Astrocyte of the cerebellum (primary cell): ENCODE measurements at regions not wholly inside any gene's neighbourhood (a gene's known extent, or its start where the extent isn't known, plus 50 kb on each side); places are given as distances from the start of the nearest gene placed in this dataset.
"Not testable (repeated sequence)": the region's sequence is repeated elsewhere in the genome, so short reads cannot be mapped to it uniquely, and the experiment has no call there.

ENCODE experiments used
- DNase-seq: peaks from one replicate; pipeline ENCODE4 v3.0.0-alpha.2; 2011; ENCODE audit warnings: low read depth
- H3K4me3 ChIP-seq: 2 replicates; pipeline ENCODE4 v1.5.1; 2011; ENCODE audit warnings: mild to moderate bottlenecking, low read depth, low read length, moderate library complexity
- in situ Hi-C: cut with HindIII; loops from 2 replicates; pipeline ENCODE4 v1.10.0; 2017; ENCODE audit warnings: low sequenced_read_pairs
- TF ChIP-seq, protein P1 (sequence below): IDR thresholded peaks from 2 replicates; pipeline ENCODE4 v1.5.1; 2012; ENCODE audit warnings: low read length, low read depth, moderate library complexity, mild to moderate bottlenecking; ENCODE audit errors: missing control alignments

DNA sequence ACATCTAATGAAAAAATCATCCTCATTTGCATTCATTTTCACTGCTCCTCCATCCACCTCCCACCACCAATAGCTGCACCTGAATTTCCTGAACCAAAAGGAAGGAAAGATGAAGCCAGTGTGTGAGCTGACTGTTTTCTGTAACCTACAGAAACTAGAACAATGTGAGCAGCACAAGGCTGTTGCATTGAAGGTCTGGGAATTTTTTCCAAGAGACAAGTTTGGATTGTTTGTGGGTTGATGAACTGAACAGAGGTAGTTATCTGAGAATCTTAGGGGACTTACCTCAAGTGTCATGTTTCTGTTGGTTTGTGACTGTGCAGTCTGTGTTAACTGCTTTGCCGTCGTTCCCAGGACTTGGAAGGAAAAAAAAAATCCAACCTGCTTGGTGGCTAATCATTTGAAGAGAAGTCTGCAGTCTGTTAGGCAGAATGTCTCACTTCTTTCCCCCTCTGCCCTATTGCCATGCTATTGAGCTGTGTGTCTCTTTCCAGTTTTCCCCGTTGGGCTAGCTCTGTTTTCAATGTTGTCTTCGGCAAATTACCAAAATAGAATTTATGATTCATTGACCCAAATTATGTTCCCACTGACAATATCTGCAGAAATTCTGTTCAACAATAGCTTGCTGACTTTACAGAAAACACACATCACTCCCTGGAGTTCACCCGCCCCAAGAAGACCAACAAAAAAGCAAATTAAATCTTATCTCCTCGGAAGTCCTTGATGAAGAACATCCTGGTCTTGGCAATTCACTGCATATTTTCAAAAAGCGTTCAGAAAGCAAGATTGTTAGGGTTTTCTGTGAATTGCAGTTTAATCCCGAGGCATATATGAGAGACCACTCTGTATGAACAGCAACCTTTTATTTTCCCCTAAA, 76.0 kb downstream of the SC5D start:
- TF ChIP-seq, protein P1, sequence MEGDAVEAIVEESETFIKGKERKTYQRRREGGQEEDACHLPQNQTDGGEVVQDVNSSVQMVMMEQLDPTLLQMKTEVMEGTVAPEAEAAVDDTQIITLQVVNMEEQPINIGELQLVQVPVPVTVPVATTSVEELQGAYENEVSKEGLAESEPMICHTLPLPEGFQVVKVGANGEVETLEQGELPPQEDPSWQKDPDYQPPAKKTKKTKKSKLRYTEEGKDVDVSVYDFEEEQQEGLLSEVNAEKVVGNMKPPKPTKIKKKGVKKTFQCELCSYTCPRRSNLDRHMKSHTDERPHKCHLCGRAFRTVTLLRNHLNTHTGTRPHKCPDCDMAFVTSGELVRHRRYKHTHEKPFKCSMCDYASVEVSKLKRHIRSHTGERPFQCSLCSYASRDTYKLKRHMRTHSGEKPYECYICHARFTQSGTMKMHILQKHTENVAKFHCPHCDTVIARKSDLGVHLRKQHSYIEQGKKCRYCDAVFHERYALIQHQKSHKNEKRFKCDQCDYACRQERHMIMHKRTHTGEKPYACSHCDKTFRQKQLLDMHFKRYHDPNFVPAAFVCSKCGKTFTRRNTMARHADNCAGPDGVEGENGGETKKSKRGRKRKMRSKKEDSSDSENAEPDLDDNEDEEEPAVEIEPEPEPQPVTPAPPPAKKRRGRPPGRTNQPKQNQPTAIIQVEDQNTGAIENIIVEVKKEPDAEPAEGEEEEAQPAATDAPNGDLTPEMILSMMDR, result no peak
- in situ Hi-C loops, result no loop called here
- DNase-seq, result no peak
- H3K4me3 ChIP-seq, result no peak overlapping the region

DNA sequence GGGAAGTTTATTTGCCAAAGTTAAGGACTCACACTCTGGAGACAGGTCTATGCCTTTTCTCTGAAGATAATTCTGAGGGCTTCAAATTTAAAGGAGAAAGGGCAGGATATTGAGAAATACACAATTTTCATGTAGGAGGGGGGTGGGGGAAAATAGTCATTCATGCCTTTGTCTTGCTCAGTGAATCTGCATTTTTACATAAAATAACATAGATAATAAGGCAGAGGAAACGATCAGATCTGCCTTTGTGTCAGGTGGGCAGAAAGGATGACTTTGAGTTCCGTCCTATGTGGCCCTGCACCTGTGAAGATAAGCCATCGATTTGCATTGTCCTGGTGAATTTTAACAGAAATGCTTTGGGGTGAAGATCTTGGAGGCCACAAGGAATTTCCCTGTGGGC, 76.8 kb downstream of the SC5D start:
- no peak overlapping the region for H3K4me3 ChIP-seq
- DNase-seq, result no peak
- in situ Hi-C loops, result no loop called here
- TF ChIP-seq, protein P1, result no peak

DNA sequence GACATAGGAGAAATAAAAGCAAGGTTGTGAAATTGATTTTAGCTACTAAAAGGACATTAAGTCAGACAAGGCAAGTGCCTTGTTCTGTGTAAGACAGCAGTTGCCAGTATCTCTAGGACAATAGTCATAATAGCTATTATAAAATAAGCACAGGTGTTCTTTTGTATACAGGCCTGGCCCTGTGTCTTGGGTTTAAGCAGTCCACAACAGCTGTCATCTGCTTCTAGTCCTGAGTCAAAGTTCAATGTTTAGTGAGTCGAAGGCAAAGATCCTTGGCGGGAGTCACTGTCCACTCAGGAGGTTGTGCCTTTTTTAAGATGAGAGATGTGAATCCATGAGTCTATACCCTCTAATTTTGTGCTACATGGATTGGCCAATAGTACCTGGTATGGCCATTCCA, 79.5 kb downstream of the SC5D start:
- TF ChIP-seq, protein P1, result no peak
- in situ Hi-C loops, result no loop called here
- DNase-seq, result no peak
- no peak overlapping the region for H3K4me3 ChIP-seq

DNA sequence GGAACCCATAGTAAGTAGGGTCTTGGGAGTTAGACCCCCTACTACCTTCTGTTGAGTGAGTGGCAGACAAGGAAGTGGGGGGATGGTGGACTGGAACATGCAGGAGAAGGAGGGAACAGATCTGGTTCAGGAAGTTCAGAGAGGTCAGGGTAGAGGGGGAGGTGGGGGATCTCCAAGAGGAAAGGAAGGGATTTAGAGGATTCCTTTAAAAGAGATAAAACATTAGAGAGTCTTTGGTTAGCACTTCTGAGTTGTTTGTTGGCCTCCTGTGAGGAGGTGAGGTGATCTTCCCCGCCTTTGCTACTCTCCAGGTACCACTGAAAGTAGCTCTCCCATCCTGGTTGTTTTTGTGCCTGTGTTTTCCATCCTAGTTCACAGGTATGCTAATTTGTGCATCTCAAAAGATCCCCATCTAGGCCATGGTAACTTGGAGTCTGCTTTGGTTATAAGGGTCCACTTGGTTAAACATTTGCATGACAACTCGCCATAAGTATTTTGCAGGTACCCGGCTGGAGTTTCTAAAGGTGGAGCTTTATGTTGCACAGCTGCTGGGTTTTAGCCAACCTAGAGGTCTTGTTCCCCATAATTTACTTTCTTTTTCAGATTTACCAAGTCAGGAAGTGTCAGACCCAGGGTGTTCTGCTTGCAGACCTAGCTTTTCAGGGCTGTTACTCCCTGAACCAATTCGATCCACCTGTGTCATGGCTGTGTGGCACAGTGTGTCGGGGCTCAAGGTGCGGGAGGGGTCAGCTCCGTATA, 79.3 kb upstream of the SORL1 start:
- no peak for DNase-seq
- TF ChIP-seq, protein P1, result no peak
- in situ Hi-C loops, result no loop called here
- no peak overlapping the region for H3K4me3 ChIP-seq

DNA sequence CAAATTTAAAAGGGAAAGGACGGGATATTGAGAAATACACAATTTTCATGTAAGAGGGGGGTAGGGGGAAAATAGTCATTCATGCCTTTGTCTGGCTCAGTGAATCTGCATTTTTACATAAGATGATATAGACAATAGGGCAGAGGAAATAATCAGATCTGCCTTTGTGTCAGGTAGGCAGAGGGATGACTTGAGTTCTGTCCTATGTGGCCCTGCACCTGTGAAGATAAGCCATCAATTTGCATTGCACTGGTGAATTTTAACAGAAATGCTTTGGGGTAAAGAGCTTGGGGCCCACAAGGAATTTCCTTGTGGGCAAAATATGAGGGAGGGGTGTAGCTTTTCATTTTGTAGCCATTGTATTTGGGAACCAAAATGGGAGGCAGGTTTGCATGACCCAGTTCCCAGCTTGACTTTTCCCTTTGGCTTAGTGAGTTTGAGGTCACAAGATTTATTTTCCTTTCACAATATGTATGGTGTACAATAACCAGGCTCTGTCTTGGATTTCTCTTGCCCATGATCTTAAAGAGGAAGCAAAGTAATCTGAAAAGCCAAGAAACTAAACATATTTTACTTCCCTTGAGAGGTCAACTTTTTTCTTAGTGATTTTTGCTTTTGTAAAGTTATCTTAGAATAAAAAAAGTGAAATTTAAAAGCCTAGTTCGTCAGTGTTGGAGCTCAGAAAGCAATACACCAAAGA, 77.7 kb upstream of the SORL1 start:
- in situ Hi-C loops, result no loop called here
- DNase-seq, result no peak
- TF ChIP-seq, protein P1, result no peak
- no peak overlapping the region for H3K4me3 ChIP-seq

DNA sequence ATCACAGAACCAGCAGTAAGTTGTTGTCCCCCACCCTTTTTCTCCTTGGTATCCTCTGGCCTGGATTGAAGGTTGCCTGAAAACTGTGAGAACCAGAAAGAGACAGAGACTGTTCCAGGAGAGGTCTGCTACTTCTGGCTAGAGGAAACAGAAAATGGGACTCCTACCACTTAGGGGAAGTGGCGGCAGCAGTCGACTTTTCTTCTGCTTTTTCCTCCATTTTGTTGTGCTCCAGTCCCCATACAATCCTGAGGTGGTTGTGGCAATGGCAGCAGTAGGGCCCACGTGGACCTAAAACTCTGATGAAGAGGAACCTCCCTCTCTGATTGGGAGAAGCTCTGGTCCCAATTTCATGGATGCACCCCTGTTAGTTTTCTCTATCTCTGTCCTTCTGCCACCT, 76.0 kb upstream of the SORL1 start:
- DNase-seq, result no peak
- TF ChIP-seq, protein P1, result no peak
- no peak overlapping the region for H3K4me3 ChIP-seq
- in situ Hi-C loops, result no loop called here

DNA sequence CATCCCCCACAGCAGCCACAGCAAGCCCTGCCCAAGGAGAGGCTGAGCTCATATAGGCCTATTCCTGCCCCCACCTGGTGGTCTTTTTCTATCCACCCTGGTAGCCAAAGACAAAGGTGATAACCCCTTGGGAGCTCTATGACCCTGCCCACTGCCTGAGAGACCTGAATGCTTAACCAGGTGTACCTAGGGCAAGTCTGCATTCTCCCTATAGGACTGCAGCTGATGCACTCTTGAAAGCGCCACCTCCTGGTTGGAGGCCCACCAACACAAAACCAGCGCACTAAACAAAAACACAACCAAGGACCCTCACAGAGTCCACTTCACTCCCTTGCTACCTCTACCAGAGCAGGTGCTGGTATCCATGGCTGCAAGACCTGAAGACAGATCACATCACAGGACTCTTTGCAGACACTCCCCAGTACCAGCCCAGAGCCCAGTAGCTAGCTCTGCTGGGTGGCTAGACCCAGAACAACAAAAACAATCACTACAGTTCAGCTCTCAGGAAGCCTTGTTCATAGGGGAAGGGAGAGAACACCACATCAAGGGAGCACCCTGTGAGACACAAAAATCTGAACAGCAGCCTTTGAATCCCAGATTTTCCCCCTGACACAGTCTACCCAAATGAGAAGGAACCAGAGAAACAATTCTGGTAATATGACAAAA, 72.8 kb upstream of the SORL1 start:
- in situ Hi-C loops, H3K4me3 ChIP-seq, DNase-seq: not testable (repeated sequence)
